NCI-H1694 (cell line): ENCODE measurements at regions not wholly inside any gene's neighbourhood (a gene's known extent, or its start where the extent isn't known, plus 50 kb on each side); places are given as distances from the start of the nearest gene placed in this dataset.

Experiments
- DNase-seq: peaks from one replicate; lab custom pipeline; 2025; lab: John Stamatoyannopoulos, UW

DNA sequence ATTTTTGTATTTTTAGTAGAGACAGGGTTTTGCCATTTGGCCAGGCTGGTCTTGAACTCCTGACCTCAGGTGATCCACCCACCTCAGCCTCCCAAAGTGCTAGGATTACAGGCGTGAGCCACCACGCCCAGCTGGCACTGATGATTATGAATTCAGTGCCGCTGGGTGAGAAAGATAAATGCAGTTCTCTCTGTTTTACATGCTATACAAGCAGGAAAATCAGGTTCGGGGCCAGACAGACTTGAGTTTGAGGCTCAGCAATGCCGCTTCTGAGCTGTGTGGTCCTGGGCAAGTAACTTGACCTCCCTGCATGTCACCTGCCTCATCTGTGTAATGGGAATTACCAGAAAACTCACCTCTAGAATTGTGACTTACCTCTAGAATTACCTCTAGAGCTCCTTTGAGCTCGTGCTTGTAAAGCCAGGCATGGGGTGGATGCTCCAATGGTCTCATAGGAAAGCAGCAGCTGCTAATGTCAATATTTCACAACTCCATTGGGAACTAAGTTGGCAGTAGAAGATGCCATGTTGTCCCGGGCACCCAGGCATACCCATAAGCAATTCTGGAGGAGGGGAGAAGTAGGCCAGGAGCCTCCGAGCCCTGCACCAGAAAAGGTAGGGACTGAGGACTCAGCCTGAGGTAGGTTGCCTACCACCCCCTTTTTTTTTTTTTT, 119.8 kb upstream of the SLC25A33 start:
- DNase-seq = no peak

DNA sequence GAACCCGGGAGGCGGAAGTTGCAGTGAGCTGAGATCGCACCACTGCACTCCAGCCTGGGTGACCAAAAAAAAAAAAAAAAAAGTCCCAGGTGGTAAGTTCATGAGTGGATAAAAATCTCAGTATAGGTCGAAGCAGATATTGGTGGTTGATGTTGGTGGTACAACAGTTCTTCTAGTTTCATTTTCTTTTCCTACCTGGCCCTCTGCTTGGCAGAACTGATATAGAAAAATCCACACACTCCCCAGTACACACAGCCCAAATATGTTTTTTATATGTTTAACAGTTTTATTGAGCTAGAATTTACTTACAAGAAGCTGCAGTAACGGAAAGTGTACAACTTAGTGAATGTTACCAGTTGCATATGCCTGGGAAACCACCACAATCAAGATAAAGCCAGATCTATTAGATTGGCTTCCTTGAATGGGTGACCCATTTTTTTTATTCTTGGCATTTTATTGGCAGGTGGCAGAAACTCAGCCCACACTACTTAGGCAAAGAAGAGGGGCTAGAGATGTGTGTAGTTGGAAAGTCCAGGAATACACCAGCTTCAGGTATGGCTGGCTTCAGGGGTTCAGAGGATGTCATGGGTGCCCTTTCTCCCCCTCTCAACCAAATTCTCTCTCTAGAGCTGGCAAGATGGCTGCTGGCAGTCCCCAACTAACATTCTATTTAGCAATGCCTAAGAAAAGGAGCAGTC, 118.3 kb upstream of the SLC25A33 start:
- no peak for DNase-seq

DNA sequence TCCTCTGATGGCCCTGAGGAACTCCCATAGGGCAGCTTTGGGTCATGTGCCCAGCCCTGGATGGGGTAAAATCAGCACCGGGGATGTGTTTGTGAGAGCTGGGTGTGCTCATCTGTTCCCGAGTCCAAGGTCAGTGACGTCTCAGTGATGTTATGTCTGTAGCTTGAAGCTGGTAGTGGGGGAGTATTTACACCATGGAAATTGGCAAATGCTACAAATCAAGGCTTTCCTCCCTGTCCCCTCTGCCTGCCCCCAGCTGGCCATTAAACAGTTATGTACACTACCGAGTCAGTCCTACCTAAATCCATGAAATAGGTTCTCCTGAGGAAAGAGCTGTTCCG, 117.8 kb upstream of the SLC25A33 start:
- DNase-seq = no peak

DNA sequence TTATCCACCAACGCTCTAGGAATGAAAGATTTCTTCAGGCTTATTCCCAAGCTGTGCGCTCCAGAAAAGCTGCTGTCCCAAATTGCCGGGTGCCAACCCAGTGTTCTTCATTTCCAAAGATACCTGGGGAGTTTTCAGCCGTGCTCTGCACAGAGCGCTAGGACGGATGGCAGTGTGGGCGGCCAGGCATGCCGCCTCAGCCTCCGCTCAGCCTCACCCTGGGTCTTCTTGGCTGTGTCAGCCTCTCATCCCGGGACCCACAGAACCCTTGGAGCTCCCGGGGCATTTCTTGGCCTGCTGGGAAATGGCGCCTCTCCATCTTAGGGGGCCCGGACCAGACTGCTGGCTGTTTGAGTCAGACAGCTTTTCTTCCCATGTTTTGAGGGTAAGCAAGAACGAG, 116.9 kb upstream of the SLC25A33 start:
- DNase-seq = no peak

DNA sequence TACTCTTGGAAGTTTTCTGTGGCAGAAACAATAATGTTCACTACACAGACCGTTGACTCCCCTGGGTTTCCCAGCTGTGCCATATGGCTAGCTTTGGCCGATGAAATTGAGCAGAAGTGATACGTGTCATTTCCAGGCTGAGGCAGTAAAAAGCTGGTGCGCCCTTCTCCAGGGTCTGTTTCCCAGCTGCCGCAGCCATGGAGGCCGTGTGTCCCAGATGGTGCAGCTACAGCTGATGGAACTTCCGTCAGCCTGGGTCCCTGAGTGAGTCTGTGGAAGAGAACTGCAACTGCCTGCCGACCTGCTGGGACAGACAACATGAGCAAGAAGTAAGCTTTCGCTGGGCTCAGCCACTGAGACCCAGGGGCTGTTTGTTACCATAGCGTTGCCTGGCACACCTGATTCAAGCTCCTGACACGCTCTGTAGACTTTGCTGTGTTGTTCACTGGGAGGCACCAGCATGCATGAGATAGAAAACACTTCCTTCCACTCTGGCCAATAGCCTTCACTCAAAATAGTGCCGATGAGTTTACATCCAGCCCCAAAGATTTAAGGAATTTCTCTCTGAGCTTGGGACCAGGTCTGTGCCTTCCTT, 116.3 kb upstream of the SLC25A33 start:
- peak; percentile 87 for DNase-seq

DNA sequence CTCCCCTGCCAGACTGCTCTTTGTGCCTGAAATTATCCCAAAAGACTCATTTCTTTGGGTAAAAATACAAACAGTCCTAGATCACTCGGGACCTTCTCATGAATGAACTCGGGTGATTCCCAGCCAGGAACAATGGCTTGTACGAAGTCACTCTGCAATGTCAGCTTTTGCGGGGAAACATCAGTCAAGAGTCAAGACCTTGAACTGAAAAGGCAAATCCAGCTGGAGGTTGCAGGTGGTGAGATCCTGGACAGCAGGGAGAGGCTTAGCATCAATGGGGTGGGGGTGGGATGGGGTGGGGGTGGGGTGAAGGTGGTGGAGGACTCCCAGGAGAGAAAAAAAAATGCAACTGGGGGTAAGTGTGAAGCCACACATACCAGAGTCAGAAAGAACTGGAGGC, 115.0 kb upstream of the SLC25A33 start:
- DNase-seq = no peak

DNA sequence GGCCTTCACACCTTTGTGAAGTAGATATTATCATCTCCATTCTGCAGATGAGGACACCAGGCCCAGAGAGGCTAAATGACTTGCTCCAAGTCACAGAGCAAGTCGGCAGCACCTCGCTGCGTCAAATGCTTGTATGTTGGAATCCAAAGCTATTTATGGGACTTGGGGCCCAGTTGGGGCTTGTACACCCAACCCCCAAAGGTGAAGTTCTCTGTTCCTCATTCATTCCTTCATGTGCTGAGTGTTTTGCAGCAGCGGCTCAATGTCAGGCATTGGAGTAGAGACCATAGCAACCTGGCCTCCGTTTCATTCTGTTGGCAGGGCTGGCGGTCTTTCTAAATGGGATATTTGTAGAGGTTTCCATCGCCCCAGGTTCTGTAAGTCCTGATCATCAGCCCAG, 113.4 kb upstream of the SLC25A33 start:
- no peak for DNase-seq

DNA sequence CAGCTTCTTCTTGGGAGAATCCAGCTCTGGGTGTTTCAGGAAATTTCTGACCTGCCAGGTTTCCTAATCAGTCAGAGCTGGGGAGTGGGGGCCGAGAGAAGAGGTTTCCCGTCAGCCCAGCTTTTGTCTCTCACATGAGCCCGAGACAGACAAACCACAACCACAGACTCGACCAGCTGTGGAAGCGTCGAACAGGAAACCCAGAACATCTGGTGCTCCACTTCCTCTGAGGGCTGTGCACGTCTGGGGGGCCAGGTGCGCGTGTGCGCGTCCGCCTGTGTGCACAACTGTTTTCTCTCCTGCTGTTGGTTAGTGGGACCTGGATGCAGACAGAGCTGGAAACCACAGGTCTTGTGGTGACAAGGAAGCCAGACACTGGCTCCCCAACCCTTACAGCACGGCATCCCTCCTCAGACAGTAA, 113.0 kb upstream of the SLC25A33 start:
- no peak for DNase-seq

DNA sequence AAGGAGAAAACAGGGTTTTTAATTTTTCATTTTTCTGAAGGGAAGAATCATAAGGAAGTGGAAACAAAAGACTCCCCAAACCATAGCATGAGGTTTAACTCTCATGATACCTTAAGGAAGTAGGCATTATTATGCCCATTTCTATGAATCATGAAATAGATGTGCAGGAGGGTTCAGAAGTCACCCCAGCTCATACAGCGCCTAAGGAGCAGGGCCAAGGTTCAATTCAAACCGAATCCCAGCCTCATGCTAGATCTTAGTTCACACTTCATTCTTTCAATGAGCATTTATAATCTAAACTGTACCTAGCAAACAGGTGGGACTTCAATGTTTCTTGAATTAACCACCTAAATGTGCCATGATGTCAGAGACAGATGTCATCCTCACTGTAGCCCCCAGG, 111.9 kb upstream of the SLC25A33 start:
- no peak for DNase-seq

DNA sequence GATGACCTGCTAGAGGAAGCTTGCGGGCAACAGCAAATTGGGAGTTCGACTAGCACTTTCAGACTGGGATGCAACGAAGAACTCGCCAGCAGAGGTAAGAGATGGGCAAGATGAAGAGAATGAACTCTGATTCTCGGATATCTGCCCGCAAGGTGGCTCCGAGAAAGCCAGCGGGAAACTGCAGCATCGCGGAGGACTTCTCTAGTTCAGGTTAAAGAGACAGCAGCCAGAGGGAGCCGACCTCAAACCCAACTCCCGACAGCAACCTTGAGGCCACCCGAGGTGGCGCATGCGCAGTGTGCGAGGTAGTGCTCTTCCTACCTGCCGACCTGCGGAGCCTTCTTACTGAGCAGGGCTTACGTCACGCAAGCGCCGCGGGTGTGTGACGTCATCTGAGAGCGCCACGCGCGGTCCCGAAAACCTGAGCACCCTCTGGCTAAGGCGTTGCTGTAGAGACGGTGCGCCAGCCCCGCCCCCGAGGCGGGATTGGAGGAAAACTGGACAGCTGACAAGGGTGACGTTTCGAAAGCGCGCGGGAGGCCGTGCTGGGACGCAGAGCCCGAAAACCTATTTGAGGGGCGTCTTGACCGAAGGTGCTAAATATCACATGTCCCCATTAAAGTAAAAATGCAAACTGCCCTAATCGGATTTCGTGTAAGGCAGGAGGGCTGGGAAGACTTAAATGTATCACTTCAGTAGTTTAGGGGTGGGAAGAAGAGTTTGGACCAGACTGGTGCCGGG, 110.5 kb upstream of the SLC25A33 start:
- DNase-seq = peak; percentile 97

DNA sequence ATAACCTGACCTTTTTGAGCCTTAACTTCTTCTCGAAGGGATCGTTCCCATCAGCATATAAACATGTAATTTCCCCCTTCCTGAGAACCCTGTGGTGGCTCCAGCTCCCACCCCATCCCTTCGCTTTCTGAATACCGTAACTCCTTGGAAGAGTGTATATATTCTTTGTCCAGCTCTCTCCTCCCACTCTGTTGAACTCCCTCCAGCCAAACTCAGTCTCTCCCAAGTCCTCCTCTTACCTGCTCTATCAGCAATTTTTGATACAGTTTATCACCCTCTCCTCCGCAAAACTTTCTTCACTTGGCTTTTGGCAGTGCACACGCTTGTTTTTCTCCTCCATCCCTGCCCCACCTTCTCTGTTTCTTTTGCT, 109.9 kb upstream of the SLC25A33 start:
- DNase-seq = no peak

DNA sequence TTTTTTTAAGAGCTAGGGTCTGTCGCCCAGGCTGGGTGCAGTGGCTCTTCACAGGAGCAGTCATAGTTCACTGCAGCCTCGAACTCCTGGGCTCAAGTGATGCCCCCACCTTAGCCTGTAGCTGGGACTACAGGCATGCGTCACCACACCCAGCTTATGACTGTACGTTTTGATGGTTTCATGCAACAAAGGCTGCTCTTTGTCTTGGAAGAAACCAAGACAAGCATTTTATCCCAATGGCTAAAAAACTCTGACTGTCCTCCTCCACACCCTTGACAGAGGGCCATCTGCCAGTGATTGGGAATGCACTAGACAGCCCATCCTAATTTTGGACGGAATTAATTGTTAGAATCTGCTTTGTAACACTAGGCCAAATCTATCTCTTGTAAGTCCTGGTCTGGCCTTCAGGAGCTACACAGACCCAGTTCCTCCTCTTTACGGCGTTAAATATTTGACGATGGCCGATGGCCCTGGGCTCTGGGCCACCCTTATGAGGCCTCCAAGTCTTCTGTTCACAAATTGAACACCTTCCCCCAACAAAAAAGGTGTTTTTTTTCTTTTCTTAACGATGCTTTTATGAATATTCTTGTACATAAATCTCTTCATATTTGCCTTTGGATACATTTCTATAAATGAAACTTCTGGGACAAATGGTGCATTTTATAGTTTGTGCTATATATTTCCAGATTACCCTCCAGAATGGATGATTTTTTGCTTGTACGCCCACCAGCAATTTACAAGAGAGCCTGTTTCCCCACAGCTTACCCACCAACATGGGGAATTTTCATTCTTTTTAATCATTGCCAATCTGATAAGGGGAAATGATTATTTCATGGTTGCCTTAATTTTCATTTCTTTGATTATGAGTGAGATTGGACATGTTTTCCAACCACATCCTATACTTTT, 104.8 kb upstream of the SLC25A33 start:
- no peak for DNase-seq

DNA sequence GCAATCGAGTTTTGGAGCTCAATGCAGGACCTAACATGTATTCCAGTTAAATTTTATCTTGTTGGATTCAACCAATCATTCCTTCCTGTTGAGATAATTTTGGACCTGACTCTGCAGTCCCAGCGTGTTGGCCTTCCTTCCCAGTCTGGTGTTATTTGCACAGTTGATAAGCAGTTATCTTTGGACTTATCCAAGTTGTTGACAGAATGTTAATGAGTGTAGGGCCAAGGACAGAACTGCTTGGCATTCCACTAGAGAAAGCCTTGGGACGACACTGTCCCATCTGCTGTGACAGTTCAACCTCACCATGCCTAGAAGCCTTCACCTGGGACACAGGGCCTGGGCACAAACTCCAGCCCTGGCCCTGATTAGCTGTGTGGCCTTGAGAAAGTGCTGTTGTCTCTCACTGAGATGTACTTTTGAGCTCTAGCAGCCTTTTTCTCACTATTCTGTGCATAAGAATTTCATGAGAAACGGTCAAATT, 104.1 kb upstream of the SLC25A33 start:
- DNase-seq = no peak

DNA sequence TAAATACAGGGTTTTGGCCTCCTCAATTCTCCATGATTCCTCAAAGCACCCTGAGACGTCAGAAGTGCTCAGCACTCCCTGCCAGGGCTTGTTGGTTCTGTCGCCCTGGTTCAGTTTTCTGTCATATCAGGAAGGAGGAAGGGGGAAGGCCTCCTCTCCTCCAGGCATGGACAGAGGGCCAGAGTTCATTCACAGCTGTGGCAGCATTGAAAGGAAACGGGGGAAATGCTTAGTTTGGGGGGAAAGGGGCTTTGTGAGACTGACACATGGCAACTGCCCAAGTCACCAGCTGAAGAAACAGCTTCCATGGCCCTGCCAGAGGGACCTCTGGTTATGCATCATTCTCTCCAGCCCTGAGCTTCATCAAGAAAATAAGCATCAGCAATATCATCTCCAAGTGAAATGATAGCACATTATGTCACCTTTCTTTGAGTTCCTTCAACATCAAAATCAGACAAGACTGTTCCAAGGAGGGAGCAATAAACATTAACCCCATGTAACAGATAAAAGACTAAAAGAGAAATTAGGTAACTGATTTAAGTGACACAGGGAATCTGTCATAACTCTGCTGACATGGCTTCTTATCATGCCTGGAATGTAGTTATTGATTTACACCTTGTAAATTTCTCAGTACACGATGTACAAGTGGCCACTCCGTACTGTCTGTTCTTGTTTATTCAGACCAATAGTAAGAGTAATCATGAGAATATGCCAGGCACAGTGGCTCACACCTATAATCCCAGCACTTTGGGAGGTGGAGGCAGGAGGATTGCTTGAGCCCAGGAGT, 103.2 kb upstream of the SLC25A33 start:
- DNase-seq = no peak

DNA sequence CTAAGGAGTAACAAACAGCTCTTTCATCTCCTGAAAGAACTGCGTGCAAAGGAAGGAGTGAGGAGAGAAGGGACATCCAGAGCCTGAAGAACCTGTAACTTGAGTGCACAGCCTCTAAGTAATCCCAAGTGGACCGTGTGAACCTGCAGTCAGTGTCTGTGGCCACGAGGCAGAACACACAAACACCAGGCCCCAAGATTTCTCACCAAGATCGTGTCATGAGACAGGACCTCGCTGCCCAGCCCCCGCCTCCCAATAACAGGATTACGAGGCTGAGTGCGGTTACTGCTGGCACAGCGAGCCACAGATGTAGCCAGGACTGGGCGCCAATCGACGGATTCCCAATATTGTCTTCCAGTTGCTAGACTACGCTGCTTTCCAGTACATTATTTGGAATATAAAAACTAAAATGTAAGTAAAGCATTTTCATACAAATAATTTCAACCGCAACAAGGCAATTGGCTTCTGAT, 101.3 kb upstream of the SLC25A33 start:
- DNase-seq = no peak

DNA sequence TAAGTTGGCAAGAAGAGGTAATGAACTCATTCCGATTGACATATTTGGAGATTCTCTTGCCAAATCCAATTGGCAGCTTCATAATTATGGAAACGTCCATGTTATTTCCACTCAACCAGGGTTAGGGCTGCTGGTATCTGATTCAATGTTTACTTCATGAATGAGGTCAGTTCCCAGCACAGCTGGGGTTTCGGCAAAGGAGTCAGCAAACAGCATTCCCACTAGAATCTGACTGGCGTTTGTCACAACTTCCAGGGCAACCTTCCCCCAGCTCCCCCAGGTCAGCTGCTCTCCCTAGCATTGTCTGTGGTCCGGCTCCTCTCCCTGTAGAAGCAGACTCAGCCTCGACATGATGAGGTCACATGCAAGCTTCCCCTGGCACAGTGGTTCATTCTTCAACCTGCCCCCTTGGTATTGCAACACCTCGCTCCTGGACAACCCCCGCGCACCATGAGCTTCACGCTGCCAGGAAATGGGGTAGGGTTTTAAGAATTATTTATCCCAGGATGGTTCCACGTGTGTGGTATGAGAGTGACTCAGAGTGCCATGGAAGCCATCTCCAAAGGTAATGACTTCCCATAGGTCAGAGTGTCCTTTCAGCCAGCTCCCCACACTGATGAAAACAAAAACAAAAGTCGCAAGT, 100.7 kb upstream of the SLC25A33 start:
- no peak for DNase-seq

DNA sequence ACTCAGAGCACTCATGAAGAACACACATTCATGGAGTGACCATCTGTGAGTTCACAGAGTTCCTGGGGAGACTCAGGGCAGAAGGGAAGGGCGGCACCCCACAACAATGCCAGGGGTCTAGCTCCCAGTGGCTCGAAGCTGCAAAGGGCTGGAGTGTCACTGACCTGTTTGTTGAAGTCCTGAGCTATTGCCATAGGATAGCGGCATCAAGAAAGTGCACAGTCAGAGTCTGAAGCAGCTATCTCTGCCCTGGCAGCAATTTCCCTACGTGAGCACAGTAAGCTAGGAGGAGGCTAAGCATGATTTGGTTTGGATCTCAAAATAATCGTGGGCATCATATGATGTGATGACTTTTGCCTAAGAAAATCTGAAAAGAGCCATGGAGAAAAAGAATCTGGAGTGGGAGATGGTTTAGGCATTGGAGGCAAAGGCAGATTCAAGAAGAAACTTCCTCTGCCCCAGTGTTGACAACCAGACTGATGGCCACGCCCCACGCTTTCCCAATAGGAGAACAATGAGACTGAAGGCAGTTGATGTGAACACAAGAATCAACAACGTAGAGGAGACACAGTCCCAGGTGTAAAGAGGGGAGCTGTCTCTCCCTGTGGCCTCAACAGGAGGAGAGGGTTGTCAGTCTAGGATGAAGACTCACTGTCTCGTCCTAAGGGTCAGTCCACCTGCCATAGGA, 100.0 kb upstream of the SLC25A33 start:
- DNase-seq = no peak

DNA sequence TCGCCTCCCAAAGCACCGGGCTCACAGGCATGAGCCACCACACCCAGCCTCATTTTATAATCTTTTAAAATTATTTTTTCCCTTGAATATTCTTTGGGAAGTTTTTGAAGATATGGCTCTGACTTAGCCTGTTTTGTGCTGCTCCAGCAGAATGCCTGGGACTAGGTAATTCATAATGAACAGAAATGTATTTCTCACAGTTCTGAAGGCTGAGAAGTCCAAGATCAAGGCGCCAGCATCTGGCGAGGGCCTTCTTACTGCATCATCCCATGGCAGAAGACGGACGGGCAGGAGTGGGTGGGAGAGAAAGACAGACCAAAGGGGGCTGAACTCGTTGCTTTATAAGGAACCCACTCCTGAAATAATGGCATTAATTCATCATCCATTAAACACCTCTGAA, 99.0 kb upstream of the SLC25A33 start:
- no peak for DNase-seq

DNA sequence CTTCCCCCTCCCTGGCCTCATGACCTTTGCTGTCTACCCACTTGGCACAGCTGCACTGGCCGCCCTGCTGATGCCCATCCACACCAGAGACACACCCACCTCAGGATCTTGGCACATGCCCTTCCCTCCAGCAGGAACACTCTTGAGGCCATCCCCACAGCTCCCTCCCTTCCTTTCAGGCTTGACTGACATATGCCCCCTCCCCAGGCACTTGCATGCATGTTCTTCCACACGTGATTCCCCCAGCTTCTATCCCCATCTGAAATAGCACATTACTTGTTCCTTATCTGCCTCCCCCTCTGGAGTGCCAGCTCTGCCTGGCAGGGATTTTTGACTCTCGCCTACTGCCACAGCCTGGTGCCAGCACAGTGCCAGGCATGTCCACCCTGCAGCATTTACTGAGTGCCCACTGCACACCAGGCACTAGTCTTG, 98.5 kb upstream of the SLC25A33 start:
- no peak for DNase-seq
